ENCODE measurements at regions not wholly inside any gene's neighbourhood (a gene's known extent, or its start where the extent isn't known, plus 50 kb on each side); places are given as distances from the start of the nearest gene placed in this dataset.

- H3K36me3 ChIP-seq (ENCODE audit: insufficient read depth, low read length) = no peaks in the 10 kb centered on the region
- H3K4me2 ChIP-seq (ENCODE audit: insufficient read depth, low read length) = no peak overlapping the region
- peak; percentile 73 for TF ChIP-seq CTCF (IDR thresholded peaks at IDR 0.05; ENCODE audit: extremely low read depth, low read depth, low read length)
- H2AFZ ChIP-seq (ENCODE audit: low read length) = no peak overlapping the region
- DNase-seq (ENCODE audit: insufficient read length, low spot score, missing footprints) = peak; percentile 99
- no peaks in the 10 kb centered on the region for H3K27me3 ChIP-seq (ENCODE audit: insufficient read depth, low read length)
- H3K4me3 ChIP-seq (ENCODE audit: insufficient read depth, low read length) = no peak overlapping the region
- no peaks in the 10 kb centered on the region for H3K4me1 ChIP-seq (ENCODE audit: insufficient read depth, low read length)
- no peaks in the 10 kb centered on the region for H3K79me2 ChIP-seq (ENCODE audit: insufficient read depth, low read length)
- H4K20me1 ChIP-seq (ENCODE audit: insufficient read depth, low read length) = no peaks in the 10 kb centered on the region
- no peaks in the 10 kb centered on the region for H3K9me3 ChIP-seq (ENCODE audit: low read depth, low read length)
- no peak overlapping the region for H3K27ac ChIP-seq (ENCODE audit: low read depth, low read length)
Measured at GRCh38 chr19:16025108-16026101, 50.9 kb upstream of the TPM4 start.

GRCh38 chr19:16026131-16026530, 50.2 kb upstream of the TPM4 start:
- Histone ChIP-seq H3K4me3 (ENCODE audit: insufficient read depth, low read length) (no peak overlapping the region), H3K27me3 (ENCODE audit: insufficient read depth, low read length) (no peaks in the 10 kb centered on the region), H3K9me3 (ENCODE audit: low read depth, low read length) (no peaks in the 10 kb centered on the region), H2AFZ (ENCODE audit: low read length) (no peak overlapping the region), H3K79me2 (ENCODE audit: insufficient read depth, low read length) (no peaks in the 10 kb centered on the region), H3K4me1 (ENCODE audit: insufficient read depth, low read length) (no peaks in the 10 kb centered on the region), H3K36me3 (ENCODE audit: insufficient read depth, low read length) (no peaks in the 10 kb centered on the region), H4K20me1 (ENCODE audit: insufficient read depth, low read length) (no peaks in the 10 kb centered on the region), H3K27ac (ENCODE audit: low read depth, low read length) (no peak overlapping the region), H3K4me2 (ENCODE audit: insufficient read depth, low read length) (no peak overlapping the region)
- peak; percentile 27 for DNase-seq (ENCODE audit: insufficient read length, low spot score, missing footprints)
- no peak for TF ChIP-seq CTCF (IDR thresholded peaks at IDR 0.05; ENCODE audit: extremely low read depth, low read depth, low read length)

Data from osteoblast (primary cell).